CD14-positive monocyte (primary cell): ENCODE measurements at regions not wholly inside any gene's neighbourhood (a gene's known extent, or its start where the extent isn't known, plus 50 kb on each side); places are given as distances from the start of the nearest gene placed in this dataset.

Experiments
- DNase-seq, 3 donors: peaks; one replicate each; pipeline ENCODE4 v3.0.0-alpha.2; 2011 to 2022
- H2AFZ ChIP-seq: 2 replicates; pipeline ENCODE4 v1.6.0; 2012; ENCODE audit warnings: mild to moderate bottlenecking, low read depth, low read length, inconsistent platforms; ENCODE audit not compliant: insufficient read depth, poor library complexity, severe bottlenecking
- H3K27ac ChIP-seq, 2 donors: 1 replicate in 1 of 2; 2 replicates in 1 of 2; pipeline ENCODE4 v1.5.1; 2012 to 2013; ENCODE audit warnings: low read length in 2 of 2, control low read depth in 1 of 2, inconsistent platforms in 1 of 2, low read depth in 1 of 2, mild to moderate bottlenecking in 1 of 2
- H3K27me3 ChIP-seq, 2 donors: one replicate each; pipeline versions ENCODE4 v1.6.0 to v1.6.1; 2011 to 2013; ENCODE audit warnings: low read length in 2 of 2; ENCODE audit not compliant: control insufficient read depth in 2 of 2, insufficient read depth in 2 of 2
- H3K36me3 ChIP-seq, 2 donors: replicated peaks in 1 of 2; 1 replicate in 1 of 2; 2 replicates in 1 of 2; pipeline versions ENCODE4 v1.5.1 to v1.6.1; 2012 to 2013; ENCODE audit warnings: low read length in 2 of 2, control low read depth in 1 of 2, inconsistent platforms in 1 of 2, mild to moderate bottlenecking in 1 of 2; ENCODE audit not compliant: insufficient read depth in 2 of 2, control insufficient read depth in 1 of 2
- H3K4me1 ChIP-seq, 2 donors: 1 replicate in 1 of 2; 2 replicates in 1 of 2; pipeline versions ENCODE4 v1.5.1 to v1.6.1; 2012 to 2013; ENCODE audit warnings: low read length in 2 of 2, control low read depth in 1 of 2, inconsistent platforms in 1 of 2, mild to moderate bottlenecking in 1 of 2, moderate library complexity in 1 of 2; ENCODE audit not compliant: insufficient read depth in 2 of 2, control insufficient read depth in 1 of 2
- H3K4me2 ChIP-seq: replicated peaks from 2 replicates; pipeline ENCODE3; 2012; ENCODE audit warnings: low read length, moderate library complexity, mild to moderate bottlenecking; ENCODE audit not compliant: poor library complexity, severe bottlenecking; ENCODE audit errors: extremely low read depth
- H3K4me3 ChIP-seq, 3 experiments: fragments of 200-600 bp in 1 of 3; sonication (generic) in 1 of 3; replicated peaks in 1 of 3; 1 replicate in 2 of 3; 2 replicates in 1 of 3; pipeline ENCODE4 v1.5.1; 2011 to 2013; ENCODE audit warnings: low read length in 3 of 3, mild to moderate bottlenecking in 3 of 3, control low read depth in 2 of 3, low read depth in 2 of 3, inconsistent platforms in 1 of 3, moderate library complexity in 1 of 3
- H3K79me2 ChIP-seq: 2 replicates; pipeline ENCODE4 v1.6.0; 2012; ENCODE audit warnings: mild to moderate bottlenecking, control low read depth, inconsistent platforms, low read length, moderate library complexity; ENCODE audit not compliant: insufficient read depth
- H3K9ac ChIP-seq: 2 replicates; pipeline ENCODE4 v1.6.0; 2017; ENCODE audit warnings: low read length, mild to moderate bottlenecking; ENCODE audit not compliant: insufficient read depth, poor library complexity, severe bottlenecking
- H3K9me3 ChIP-seq, 2 donors: replicated peaks in 1 of 2; 1 replicate in 1 of 2; 2 replicates in 1 of 2; pipeline versions ENCODE4 v1.5.1 to v1.6.1; 2012 to 2013; ENCODE audit warnings: low read length in 2 of 2, control low read depth in 1 of 2; ENCODE audit not compliant: control insufficient read depth in 1 of 2, insufficient read depth in 1 of 2
- H4K20me1 ChIP-seq: 2 replicates; pipeline ENCODE4 v1.6.0; 2012; ENCODE audit warnings: mild to moderate bottlenecking, low read length, control low read depth, moderate library complexity; ENCODE audit not compliant: insufficient read depth
- H3K27ac Mint-ChIP-seq, 7 donors: one replicate each; pipeline ENCODE4 v1.8.0; 2020; ENCODE audit warnings: mild to moderate bottlenecking in 7 of 7, mixed read lengths in 7 of 7, moderate library complexity in 6 of 7, inconsistent platforms in 2 of 7
- H3K27me3 Mint-ChIP-seq, 3 donors: one replicate each; pipeline ENCODE4 v1.8.0; 2021 to 2022; ENCODE audit warnings: low read depth in 3 of 3, mild to moderate bottlenecking in 3 of 3, mixed read lengths in 3 of 3, moderate library complexity in 3 of 3, inconsistent platforms in 1 of 3
- H3K36me3 Mint-ChIP-seq, 2 donors: one replicate each; pipeline ENCODE4 v1.8.0; 2020; ENCODE audit warnings: mixed read lengths in 2 of 2, inconsistent platforms in 1 of 2, mild to moderate bottlenecking in 1 of 2
- H3K4me1 Mint-ChIP-seq: one replicate; pipeline ENCODE4 v1.8.0; 2020; ENCODE audit warnings: mild to moderate bottlenecking, mixed read lengths
- H3K4me3 Mint-ChIP-seq, 2 donors: one replicate each; pipeline ENCODE4 v1.8.0; 2020; ENCODE audit warnings: mild to moderate bottlenecking in 2 of 2, mixed read lengths in 2 of 2, moderate library complexity in 1 of 2
- H3K9me3 Mint-ChIP-seq, 7 donors: one replicate each; pipeline ENCODE4 v1.8.0; 2020 to 2022; ENCODE audit warnings: mixed read lengths in 7 of 7, mild to moderate bottlenecking in 6 of 7, moderate library complexity in 6 of 7, inconsistent platforms in 2 of 7
- WGBS: methylation state at CpG from one replicate; pipeline ENCODE4 v1.1.5; 2013; ENCODE audit warnings: missing lambda C conversion rate; ENCODE audit not compliant: insufficient coverage; 5-methylcytosine and 5-hydroxymethylcytosine counted together
- intact Hi-C, 2 donors: fragments of 100-400 bp; cut with micrococcal nuclease; formaldehyde crosslinking; loops; one replicate each; pipeline versions ENCODE4 v1.15.0 to v1.15.1; 2023
- TF ChIP-seq, protein P1 (sequence below): fragments of 200-600 bp; IDR thresholded peaks from one replicate; pipeline ENCODE4 v1.8.0; 2022; ENCODE audit warnings: antibody characterized with exemption, mild to moderate bottlenecking

DNA sequence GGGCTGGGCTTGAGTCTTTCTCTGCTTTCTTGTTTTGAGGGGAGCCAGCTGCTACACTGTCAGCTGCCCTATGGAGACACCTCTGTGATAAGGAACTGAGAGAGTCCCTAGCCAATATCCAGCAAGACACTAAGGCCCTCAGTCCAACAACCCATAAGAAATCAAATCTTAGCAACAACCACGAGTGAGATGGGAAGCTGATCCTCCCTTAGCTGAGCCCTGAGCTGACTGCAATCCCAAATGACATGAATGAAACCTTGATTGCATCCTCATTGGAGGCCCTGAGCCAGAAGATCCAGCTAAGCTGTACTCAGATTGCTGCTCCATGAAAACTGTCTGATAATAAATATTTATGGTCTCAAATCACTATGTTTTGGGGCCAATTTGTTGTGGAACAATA, 302.1 kb upstream of the MME start:
- H3K9ac ChIP-seq = no peak overlapping the region
- no CpG with 5 or more reads among the region's 1 CpG for WGBS
- H2AFZ ChIP-seq = no peak overlapping the region
- TF ChIP-seq, protein P1, sequence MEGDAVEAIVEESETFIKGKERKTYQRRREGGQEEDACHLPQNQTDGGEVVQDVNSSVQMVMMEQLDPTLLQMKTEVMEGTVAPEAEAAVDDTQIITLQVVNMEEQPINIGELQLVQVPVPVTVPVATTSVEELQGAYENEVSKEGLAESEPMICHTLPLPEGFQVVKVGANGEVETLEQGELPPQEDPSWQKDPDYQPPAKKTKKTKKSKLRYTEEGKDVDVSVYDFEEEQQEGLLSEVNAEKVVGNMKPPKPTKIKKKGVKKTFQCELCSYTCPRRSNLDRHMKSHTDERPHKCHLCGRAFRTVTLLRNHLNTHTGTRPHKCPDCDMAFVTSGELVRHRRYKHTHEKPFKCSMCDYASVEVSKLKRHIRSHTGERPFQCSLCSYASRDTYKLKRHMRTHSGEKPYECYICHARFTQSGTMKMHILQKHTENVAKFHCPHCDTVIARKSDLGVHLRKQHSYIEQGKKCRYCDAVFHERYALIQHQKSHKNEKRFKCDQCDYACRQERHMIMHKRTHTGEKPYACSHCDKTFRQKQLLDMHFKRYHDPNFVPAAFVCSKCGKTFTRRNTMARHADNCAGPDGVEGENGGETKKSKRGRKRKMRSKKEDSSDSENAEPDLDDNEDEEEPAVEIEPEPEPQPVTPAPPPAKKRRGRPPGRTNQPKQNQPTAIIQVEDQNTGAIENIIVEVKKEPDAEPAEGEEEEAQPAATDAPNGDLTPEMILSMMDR = no peak
- no peak overlapping the region for H3K4me3 Mint-ChIP-seq
- H3K27me3 ChIP-seq = no peaks in the 10 kb centered on the region
- no peaks in the 10 kb centered on the region for H3K36me3 Mint-ChIP-seq
- H3K4me1 Mint-ChIP-seq = peaks cover 19% of the 10 kb centered on the region
- H3K27me3 Mint-ChIP-seq = peaks cover 0 to 2% (median 0%) of the 10 kb centered on the region in 3 donors
- intact Hi-C loops = no loop called here
- H3K27ac Mint-ChIP-seq = peak overlapping the region in 2 of 7 donors; percentile 5 to 36
- DNase-seq = no peak
- no peak overlapping the region for H3K4me3 ChIP-seq
- H3K9me3 Mint-ChIP-seq = peaks cover 0 to under 1% (median 0%) of the 10 kb centered on the region in 7 donors
- no peak overlapping the region for H3K27ac ChIP-seq
- peaks cover 13 to 14% of the 10 kb centered on the region in 2 donors for H3K4me1 ChIP-seq
- H3K9me3 ChIP-seq = no peaks in the 10 kb centered on the region
- no peaks in the 10 kb centered on the region for H4K20me1 ChIP-seq
- H3K36me3 ChIP-seq = no peaks in the 10 kb centered on the region
- H3K4me2 ChIP-seq = no peak overlapping the region
- no peaks in the 10 kb centered on the region for H3K79me2 ChIP-seq

DNA sequence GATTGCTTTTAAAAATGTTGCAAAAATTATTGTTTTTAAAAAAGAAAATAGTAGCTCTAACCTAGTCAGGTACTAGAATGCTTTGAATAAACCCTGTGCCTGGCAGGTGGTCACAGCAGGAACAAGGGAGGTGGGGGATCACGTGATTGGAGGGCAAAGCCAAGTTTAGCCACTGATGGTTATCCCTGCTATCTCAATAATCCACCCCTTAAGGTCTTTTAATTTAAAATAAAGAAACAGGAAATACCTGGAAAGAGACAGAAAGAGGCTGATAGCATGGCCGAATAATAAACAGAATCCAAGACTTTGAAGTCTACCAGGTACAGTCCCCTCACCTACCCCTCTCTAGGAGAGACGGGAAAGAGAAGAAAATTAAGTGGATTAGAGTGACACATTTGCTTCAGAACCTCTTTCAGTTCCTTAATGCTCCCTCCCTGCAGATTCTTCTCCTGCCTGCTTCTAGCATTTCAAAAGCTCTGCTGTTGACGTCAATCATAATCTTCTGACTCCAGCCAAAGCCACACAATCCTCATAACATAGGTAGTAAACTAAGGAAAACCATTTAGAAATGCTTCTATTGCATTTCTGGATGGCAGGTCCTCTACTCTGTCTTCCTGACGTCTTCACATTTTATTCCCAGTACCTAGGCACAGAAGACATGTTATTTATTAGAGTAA, 303.4 kb upstream of the MME start:
- peaks cover 0 to 2% (median 0%) of the 10 kb centered on the region in 3 donors for H3K27me3 Mint-ChIP-seq

More for the DNA sequence above, 303.4 kb upstream of the MME start:
- H3K9me3 ChIP-seq = no peaks in the 10 kb centered on the region
- WGBS = no CpG with 5 or more reads among the region's 5 CpGs
- H3K4me1 Mint-ChIP-seq = peaks cover 11% of the 10 kb centered on the region
- no peak overlapping the region for H3K27ac Mint-ChIP-seq
- H3K4me2 ChIP-seq = no peak overlapping the region
- no peaks in the 10 kb centered on the region for H3K36me3 Mint-ChIP-seq
- DNase-seq = no peak
- peaks cover 6 to 7% of the 10 kb centered on the region in 2 donors for H3K4me1 ChIP-seq
- no peak overlapping the region for H3K4me3 Mint-ChIP-seq
- intact Hi-C loops = no loop called here
- H3K4me3 ChIP-seq = no peak overlapping the region
- H3K36me3 ChIP-seq = no peaks in the 10 kb centered on the region
- H3K79me2 ChIP-seq = no peaks in the 10 kb centered on the region
- no peak overlapping the region for H3K27ac ChIP-seq
- H4K20me1 ChIP-seq = no peaks in the 10 kb centered on the region
- H3K9ac ChIP-seq = no peak overlapping the region
- TF ChIP-seq, protein P1 = no peak
- H3K27me3 ChIP-seq = no peaks in the 10 kb centered on the region
- peak overlapping the region; percentile 0 for H2AFZ ChIP-seq
- H3K9me3 Mint-ChIP-seq = peaks cover 0 to 4% (median 0%) of the 10 kb centered on the region in 7 donors
